Muscle of arm (tissue), 1 donor: ENCODE measurements at regions not wholly inside any gene's neighbourhood (a gene's known extent, or its start where the extent isn't known, plus 50 kb on each side); places are given as distances from the start of the nearest gene placed in this dataset.
A peak's percentile ranks its signal among the peaks of the same experiment; 100 is the strongest.

Source experiments
- DNase-seq: peaks from one replicate; pipeline ENCODE4 v3.0.0-alpha.2; 2013

DNA sequence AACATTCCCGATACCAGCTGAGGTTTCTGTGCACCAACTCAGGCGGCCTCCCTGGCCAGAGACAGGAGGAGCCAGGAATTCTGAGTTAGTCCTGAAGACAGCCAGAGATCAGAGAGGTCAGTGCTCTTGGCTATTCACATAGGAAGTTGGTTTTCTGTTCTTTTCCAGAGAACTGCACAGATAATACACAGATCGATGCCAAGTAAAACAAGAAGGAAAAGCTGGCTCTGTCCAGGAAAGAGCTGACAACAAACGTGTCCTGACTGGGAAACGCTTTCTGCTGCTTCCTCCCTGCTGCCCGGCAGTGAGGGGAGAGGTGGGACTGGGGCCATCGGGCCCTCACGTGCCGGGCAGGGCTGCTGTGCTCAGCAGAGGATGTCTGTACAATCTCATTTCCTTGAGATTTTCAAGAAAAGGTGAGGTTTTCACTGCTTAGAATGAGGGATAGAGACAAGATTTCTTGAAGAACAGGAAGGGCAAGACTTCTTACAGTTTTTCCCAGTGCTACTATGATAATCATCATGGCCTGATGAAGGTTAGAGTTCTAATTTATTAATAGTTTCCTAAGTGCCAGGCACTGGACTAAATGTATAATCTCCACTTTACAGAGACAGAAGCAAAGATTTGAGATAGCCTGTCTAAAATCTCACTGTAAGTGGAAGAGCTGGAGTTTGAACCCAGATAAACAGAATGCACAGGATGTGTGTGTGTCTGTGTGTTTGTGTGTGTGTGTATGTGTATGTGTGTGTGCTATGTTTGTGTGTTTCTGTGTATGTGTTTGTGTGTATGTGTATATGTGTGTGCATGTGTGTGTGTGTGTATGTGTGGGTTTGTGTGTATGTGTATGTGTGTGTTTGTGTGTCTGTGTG lies 211.0 kb upstream of the RAB4A start:
- DNase-seq, result peak; percentile 53

DNA sequence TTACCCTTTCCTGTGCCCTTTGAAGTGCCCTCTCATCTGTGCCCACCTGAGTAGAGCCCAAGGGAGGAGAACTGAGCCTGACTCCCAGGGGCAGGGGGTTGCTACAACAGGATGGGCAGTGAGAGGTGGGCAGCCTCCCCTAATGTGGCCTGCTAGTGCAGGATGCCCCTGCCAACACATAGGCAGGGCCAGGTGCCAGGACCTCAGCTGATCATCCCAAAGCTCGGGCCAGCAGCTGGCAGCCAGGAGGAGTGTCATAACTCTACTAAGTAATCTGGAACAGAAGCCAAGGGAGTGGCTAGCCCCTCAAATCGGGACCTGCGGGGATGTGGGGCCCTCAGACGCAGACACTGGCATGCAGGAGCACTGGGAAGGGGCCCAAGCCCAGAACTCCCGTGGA lies 208.8 kb upstream of the RAB4A start:
- no peak for DNase-seq

DNA sequence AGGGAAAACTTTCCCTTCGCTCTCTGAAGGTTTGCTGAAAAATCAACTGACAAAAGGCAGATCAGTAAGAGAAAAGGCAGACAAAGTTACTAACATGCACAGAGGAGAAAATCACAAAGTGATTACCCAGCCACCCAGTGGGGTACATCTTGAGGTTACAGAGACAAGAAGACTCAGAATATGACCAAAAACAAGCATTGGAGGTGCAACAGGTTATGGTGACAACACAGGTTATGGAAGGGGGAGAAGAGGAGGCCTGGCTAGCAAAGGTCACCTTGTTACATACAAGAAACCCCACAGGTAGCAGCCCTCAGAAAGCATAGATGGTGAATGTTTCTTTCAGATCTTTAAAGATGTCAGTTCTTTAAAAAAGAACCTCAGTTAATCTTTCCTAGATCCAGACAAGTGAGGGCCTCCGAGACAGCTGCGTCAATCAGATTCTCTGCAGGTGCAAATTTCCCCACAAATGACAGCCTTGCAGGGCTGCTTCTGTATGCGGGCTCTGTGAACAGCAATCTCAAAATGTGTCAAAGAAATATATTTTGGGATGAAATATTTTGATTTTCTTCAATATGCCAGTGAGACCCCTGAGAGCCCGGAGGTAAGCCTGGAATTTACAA lies 207.6 kb upstream of the RAB4A start:
- no peak for DNase-seq

DNA sequence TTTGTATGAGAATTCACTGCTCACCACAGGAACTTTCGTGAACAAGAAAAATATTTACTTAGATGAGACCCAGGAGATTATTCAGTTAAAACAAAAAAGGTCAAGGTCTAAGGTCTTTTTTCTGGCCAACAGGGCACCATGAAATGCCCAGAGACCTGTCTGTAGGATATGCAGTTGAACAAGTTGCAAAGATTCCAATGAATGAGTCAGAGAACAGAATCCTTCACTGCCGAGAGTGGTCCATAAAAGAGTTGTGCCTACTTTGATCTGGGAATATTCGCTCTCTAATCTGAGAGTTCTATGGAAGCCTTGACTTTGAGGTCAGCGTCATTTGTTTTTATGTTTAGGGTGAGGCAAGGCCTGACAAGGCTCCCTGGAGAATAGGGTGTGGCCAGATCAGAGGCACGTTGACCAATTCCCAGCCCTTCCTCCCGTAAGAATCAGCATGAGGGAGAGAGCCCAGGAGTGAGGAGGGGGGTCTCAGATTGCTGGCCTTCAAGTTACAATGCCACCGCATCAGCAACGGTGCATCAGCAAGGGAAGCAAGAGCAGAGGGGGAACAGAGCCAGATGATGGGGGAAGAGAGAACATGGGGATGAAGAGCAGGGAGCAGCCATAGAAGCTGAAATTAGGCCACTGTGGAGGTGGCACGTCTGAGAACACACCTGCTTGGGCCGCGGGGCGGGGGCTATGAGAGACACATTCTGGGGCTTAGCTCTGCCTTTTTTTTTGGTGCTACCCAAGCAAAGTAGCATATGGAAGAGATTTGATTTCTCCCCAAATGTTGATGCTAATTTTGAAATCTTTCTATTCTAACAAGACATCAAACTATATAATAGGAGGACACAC lies 206.4 kb upstream of the RAB4A start:
- no peak for DNase-seq

DNA sequence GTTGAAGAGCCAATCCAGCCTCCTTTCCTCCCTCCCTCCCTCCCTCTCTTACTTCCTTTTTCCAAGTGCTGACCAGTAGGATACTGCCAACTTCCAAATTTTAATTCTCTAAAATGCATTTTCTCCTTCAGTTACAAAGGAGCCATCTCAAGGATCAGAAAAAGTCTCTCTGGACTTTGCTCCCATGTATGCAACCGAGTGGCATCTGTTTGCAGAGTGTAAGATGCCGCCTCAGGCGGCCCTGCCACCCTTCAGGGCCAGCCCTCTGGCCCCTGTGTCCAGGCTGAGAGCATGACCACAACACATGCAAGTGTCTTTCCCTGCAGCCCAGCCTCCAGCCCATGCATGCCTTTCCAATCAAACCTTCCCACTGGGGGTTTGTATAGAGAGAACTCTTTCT lies 205.3 kb upstream of the RAB4A start:
- no peak for DNase-seq

DNA sequence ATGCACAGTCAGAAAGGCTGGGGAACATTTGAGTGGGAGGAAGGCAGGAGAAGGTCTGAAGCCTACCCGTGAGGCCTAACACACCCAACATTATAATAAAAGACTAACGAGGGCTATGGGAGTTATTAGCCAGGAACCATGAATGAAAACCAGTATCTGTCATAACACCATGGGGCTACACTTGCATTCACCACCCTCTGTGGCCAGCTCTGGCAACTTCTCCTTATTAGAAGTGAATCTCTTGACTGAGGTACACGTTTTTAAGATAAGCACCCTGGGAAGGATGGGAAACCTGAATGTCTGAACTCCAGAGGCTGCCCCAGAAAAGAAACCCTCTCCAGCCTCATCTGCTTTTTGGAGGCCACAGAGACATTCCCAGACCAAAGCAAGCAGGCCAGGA lies 204.3 kb upstream of the RAB4A start:
- DNase-seq, result no peak

DNA sequence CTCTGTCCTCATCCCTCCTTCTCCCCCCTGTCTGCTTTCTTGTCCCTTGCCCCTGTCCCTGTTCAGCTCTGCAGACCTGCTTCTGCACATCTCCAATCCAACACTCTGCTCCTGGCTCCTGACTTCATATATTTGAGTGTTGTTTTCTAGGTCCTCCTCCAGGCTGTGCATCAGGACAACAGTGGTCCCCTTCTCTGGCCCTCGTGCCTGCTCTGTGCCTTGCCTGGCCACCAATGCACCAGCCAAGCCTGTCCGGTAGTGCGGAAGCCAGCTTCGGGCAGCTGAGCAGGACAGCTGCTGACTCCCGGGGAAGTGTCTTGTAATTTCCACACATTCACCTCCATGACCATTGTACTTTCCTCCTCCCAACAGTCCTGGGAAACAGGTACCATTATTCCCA lies 203.4 kb upstream of the RAB4A start:
- no peak for DNase-seq

DNA sequence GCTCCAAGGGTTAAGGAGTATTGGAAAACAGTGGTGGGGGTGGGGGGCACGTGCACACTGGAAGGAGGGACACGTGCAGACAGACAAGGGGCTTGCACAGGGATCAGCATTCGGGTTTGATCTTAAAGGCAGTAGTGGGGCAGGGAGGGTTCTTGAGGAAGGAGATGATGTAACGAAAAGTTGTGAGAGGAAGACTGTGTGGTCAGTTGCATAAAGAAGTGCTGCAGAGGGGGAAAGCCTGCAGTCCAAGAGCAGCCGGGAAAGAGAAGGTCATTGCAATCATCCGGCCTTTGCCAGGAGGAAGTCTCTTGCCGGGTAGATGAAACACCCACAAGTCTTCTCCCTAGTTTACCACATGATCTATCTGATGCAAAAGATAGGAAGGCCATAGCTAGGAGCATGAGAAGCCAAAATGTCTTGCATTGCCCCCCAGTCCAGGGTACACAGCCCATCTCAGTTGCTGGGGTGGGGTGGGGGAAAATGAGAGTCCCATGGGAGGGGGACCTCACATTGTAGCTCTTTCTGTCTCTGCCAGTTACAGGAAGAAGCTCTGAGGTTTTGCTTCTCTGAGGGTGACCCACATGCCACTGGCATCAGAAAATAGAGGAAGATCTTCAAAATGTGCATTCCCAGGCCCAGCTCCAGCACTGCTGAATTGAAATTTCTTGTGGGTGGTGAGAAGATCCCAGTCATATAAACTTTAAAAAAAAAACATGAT lies 202.5 kb upstream of the RAB4A start:
- no peak for DNase-seq

DNA sequence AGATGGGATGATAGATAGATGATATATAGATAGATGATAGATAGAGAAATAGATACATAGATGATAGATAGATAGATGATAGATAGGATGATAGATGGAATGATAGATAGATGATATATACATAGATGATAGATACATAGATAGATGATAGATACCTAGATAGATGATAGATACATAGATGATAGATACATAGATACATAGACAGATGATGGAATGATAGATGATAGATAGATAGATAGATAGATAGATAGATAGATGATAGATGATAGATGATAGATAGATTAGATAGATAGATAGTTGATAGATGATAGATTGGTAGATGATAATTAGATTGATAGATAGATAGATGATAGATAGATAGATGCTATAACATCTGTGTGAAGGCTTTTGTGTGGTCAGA lies 201.7 kb upstream of the RAB4A start:
- no peak for DNase-seq

DNA sequence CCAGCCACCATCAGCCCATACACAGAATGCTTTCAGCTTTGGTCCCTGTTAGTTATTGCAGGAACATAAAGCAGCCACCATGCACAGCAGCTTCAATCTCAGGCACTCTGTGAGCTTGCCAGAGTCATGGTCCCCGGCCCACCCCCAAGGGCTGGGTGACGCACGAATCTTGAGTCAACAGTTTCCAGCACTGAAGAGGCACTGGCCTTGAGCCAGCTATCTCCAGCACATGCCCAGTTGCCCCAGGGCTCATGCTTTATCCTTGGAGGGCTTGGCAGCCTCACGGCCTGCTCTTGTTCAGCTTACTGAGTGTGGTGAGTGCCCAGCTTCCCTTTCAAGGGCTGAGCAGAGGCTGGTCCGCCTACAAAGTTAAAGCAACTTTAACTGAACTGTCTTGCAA lies 200.7 kb upstream of the RAB4A start:
- DNase-seq, result no peak

DNA sequence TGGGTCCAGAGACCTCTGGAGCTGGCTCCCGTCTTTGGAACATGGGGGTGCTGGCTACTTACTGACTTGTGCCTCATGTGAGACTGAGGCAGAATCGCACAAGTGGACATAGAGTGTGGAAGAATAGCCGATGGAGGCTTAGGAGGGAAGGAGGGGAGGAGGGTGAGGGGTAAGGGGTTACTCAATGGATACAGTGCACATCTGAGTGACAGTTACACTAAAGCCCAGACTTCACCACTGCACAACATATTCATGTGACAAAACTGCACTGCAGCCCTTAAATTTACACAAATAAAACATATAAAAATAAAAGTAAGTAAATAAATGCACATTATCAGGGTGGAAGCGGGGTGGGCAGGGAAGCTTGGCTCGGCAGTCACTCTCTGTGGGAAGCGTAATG lies 197.7 kb upstream of the RAB4A start:
- DNase-seq, result no peak

DNA sequence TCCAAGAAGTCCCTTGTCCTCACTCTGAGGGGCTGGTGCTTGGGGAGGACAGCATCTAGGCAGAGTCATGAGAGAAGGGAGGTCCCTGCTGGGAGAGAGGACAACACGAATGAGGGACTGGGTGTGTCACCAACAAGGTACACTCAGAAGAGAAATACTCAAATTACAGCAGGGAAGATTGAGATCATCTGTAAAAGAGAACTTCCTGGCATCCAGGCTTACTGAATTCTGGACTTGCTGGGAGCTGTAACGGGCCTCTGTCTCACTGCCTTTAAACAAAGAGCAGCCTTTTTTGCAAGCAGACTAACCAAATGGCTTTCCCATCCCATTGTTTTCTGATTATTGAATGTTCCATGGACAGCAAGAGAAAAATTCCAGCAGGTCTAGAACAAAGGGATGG lies 195.7 kb upstream of the RAB4A start:
- no peak for DNase-seq

DNA sequence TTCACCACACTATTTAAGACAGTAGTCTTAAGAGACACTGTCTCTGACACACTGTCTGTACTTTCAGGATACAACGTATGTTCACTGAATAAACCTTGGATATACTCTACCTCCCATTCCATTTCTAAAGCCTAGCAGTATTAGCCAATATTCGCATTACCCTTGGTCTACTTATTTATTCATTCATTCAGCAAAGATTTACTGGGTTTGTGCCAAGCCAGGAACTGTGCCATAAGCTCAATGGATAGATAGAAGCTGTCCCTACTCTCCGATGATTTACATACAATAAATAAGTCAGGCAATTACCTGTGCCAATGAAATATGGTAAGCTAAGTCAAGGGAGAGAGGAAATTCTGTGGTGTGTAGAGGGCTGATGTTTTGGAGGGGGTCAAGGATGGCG lies 195.2 kb upstream of the RAB4A start:
- no peak for DNase-seq

DNA sequence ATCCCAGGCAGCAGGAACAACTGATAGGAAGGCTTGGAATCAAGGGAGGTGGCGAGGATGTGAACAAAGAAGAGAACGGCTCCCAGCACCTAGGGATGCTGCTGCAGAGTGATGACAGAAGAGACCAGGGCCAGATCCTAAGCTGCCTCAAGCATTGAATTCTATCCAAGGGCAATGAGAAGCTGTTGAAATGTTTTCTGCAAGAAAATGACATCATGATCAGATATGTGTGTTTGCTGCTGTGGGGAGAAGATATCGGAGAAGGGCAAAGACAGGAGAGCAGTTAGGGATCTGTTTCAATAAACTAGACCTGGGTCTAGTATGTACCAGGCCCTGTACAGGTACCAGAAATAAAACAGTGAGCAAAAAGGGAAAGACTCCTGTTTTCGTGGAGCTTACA lies 194.7 kb upstream of the RAB4A start:
- no peak for DNase-seq

DNA sequence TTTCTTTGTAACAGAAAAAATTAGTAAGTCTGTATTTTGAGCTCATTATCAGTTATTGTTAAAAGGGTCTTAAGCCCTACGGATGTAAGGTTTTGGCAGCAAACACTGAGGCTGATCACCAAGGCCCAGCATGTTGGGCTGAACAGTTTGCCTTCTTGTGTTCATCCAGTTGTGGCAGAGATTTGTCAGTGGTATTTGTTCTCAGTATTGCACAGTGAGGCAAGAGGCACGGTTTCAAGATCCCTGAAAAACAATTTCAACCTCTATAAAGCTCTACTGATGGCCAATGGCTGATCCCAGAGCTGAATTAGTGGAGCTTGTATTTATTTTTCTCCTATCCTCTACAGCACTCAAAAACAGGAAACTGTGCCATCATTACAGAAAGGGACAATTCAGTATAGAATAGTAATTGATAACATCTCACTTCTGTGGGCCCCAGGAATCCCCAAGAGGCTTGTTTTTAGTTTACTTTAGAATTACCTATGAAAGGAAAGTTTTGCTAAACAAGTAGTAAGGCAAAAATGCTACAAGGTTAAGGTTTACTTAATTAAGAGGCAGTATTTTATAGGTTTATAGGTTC lies 191.8 kb upstream of the RAB4A start:
- DNase-seq, result no peak

DNA sequence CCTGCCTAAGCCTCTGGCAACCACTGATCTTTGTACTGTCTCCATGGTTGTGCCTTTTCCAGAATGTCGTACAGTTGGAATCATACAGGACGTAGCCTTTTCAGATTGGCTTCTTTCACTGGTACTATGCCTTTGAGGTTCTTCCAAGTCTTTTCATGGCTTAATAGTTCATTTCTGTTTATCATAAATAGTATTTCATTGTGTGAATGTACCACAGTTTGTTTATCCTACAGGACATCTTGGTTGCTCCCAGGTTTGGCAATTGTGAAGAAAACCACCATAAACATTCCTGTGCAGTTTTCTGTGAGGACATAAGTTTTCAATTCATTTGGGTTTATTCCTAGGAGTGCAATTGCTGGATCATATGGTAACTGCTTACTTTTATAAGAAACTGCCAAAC lies 190.6 kb upstream of the RAB4A start:
- no peak for DNase-seq

DNA sequence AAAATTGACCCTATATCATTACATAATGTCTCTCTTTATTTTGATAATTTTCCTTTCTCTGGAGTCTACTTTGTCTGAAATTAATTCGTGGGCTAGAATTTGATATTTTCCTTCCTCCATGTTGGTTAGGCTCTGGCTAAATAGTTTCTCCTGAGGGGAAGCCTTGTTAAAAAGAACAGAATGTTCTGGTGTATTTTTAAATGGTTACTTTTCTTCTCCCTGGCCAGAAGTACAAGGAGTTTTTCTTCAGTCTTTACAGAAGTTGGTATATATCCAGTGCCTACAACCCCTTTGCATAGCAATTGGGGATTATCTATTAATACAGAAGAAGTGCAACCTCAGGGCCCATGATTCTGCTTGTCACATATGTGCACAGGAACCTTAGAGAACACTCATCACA lies 185.6 kb upstream of the RAB4A start:
- DNase-seq, result no peak

DNA sequence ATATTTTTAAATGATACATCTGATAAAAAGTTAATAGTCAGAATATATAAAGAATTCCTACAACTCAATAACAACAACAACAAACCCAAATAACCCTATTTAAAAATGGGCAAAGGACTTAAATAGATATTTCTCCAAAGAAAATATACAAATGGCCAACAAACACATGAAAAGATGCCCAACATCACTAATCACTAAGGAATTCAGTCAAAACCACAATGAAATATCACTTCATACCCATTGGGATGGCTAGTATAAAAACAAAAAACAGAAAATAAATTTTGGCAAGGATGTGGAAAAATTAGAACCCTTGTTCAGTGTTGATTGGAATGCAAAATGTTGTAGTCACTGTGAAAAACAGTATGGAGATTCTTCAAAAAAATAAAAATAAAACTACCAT lies 184.8 kb upstream of the RAB4A start:
- no peak for DNase-seq

DNA sequence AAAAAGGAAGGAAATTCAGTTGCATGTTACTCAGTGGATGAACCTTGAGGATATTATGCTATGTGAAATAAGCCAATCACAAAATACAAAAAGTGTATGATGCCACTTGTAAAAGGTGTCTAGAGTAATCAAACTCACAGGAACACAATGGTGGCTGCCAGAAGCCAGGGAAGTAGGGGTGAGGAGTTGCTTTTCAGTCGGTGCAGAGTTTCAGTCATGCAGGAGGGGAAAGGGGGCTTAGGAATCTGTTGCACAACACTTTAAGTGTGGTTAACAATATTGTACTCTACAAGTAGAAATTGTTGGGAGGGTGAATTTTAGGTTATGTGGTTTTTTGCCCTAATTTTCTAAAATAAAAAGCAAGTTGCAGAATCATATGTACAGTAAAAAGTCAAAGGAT lies 184.2 kb upstream of the RAB4A start:
- DNase-seq, result no peak

DNA sequence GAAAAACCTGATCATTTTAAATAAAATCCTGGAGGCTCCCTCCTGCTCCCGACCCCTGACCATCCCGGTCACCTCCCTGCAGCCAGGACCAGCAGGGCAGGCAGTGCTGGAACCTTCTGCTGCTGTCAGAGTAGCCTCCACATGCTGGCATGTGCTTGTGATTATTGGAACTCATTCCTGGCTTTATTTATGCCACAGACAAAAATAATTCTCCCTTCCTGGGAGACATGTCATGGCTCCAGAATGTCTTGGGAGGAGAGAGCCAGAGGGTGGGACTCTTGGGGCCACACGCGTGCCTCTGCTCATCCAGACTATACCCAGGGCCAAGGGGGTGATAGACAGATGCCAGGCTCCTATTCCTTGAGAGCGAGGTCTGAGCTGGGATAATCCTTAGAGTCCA lies 183.6 kb upstream of the RAB4A start:
- DNase-seq, result no peak

DNA sequence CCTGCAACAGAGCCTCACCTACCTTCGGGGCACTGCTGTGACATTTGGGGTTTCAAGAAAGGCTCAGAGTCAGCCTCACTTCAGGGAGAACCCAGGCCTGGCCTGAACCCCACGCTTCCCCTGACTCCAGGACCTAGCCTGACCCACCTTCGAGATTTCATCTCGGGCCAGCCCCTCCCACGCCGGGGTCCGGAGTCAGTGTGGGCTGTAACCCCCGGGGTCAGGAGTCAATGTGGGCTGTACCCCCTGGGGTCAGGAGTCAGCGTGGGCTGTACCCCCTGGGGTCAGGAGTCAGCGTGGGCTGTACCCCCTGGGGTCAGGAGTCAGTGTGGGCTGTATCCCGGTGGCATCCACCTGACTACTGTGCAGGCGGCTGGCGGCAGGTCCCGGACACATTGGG lies 183.0 kb upstream of the RAB4A start:
- DNase-seq, result no peak

DNA sequence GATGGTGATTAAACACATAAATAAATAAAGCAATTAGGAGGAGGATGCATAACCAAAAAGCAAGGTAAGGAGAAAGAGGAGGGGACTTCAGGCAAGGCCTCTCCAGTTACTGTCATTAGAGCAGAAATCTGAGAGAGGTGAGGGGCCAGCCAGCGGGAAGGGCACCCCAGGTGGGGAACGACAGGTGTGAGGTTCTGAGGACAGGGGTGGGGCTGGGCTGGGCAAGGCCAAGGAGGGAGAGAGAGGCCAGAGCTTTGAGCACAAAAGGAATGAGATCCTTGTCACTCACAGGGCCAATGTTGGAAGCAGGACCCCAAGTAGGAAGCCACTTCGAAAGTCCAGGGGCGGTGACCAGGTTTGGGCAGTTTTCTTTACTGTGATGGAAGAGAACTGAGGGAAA lies 182.2 kb upstream of the RAB4A start:
- no peak for DNase-seq
